ENCODE measurements at regions not wholly inside any gene's neighbourhood (a gene's known extent, or its start where the extent isn't known, plus 50 kb on each side); places are given as distances from the start of the nearest gene placed in this dataset.

GRCh38 chr13:52961987-52962386, 66.6 kb upstream of the OLFM4 start:
- DNase-seq (ENCODE audit: low spot score) = no peak
- no peak overlapping the region for H3K4me2 ChIP-seq (ENCODE audit: low read depth, low read length)
- no peaks in the 10 kb centered on the region for H4K20me1 ChIP-seq (ENCODE audit: insufficient read depth, low read length)
- POLR2A ChIA-PET = no interaction called here
- no peak overlapping the region for H3K4me3 ChIP-seq (replicated peaks in 1 of 3; ENCODE audit: insufficient read depth in 1 of 3, low read depth in 2 of 3, low read length in 3 of 3)
- H3K27me3 ChIP-seq (ENCODE audit: control insufficient read depth in 1 of 2, insufficient read depth in 2 of 2, low read length in 2 of 2) = no peaks in the 10 kb centered on the region; a peak in 1 of 5 replicates
- H3K9me3 ChIP-seq (ENCODE audit: low read length) = no peaks in the 10 kb centered on the region
- no peaks in the 10 kb centered on the region for H3K79me2 ChIP-seq (ENCODE audit: insufficient read depth, low read length)
- CTCF ChIA-PET (ENCODE audit: low intra/inter-chr PET ratio, low total read pairs) = no interaction called here
- intact Hi-C loops (cut with micrococcal nuclease; ENCODE audit: unreplicated experiment) (no loop called here), in situ Hi-C loops (cut with HindIII; ENCODE audit: extremely low pct_ligation_motif_present, low pct_unique_long_range_greater_than_20kb) (loop anchor here (10.0 kb wide), 1 partner anchor 367 kb away; no protein-coding TSS in a partner anchor)
- H2AFZ ChIP-seq (ENCODE audit: low read length) = no peak overlapping the region
- H3K27ac ChIP-seq (ENCODE audit: extremely low read length, insufficient read depth, low read length) = no peak overlapping the region
- H3K9ac ChIP-seq (ENCODE audit: insufficient read depth, low read depth, low read length) = no peak overlapping the region
- H3K4me1 ChIP-seq (ENCODE audit: insufficient read depth, low read length) = no peaks in the 10 kb centered on the region
- FAIRE-seq = no peak
- WGBS (ENCODE audit: low lambda C conversion rate) = 3% methylated on average over 4 of the region's 4 CpGs
- no TSS peak for BruUV-seq (replicated peaks)
- TF ChIP-seq GATAD2A (CRISPR knock-in tag; IDR thresholded peaks at IDR 0.05) (no peak), MATR3 (CRISPR knock-in tag; IDR thresholded peaks at IDR 0.05) (no peak), ELK4 (CRISPR knock-in tag; IDR thresholded peaks at IDR 0.05; ENCODE audit: borderline replicate concordance) (no peak), MTA1 (CRISPR knock-in tag; IDR thresholded peaks at IDR 0.05; ENCODE audit: borderline replicate concordance) (no peak), EZH2 (conservative IDR thresholded peaks at IDR 0.05; ENCODE audit: low read depth, low read length) (no peak), FOXC1 (CRISPR knock-in tag; IDR thresholded peaks at IDR 0.05; ENCODE audit: borderline replicate concordance) (no peak), TFDP1 (CRISPR knock-in tag; IDR thresholded peaks at IDR 0.05; ENCODE audit: borderline replicate concordance) (no peak), ELF4 (CRISPR knock-in tag; IDR thresholded peaks at IDR 0.05; ENCODE audit: borderline replicate concordance) (no peak), FIP1L1 (IDR thresholded peaks at IDR 0.05; ENCODE audit: borderline replicate concordance, insufficient read depth, low read depth, low read length) (no peak), ZFP36L1 (CRISPR knock-in tag; IDR thresholded peaks at IDR 0.05) (no peak), CEBPZ (IDR thresholded peaks at IDR 0.05; ENCODE audit: low read length) (no peak), DR1 (CRISPR knock-in tag; IDR thresholded peaks at IDR 0.05) (no peak), JUNB (CRISPR knock-in tag; IDR thresholded peaks at IDR 0.05; ENCODE audit: borderline replicate concordance) (no peak), MIER2 (CRISPR knock-in tag; IDR thresholded peaks at IDR 0.05) (no peak), ZNF792 (CRISPR knock-in tag; IDR thresholded peaks at IDR 0.05) (no peak), ZNF30 (CRISPR knock-in tag; IDR thresholded peaks at IDR 0.05) (no peak), ZBTB44 (CRISPR knock-in tag; IDR thresholded peaks at IDR 0.05) (no peak), CHD2 (IDR thresholded peaks at IDR 0.05; ENCODE audit: low read depth, low read length) (no peak)
- no peak for ATAC-seq
- H3K36me3 ChIP-seq (replicated peaks in 1 of 2; ENCODE audit: control insufficient read depth in 1 of 2, insufficient read depth in 2 of 2, low read length in 2 of 2) = no peaks in the 10 kb centered on the region

All from HepG2 (cell line).